GM19324 (cell line): ENCODE measurements at regions not wholly inside any gene's neighbourhood (a gene's known extent, or its start where the extent isn't known, plus 50 kb on each side); places are given as distances from the start of the nearest gene placed in this dataset.

Experiments
- ATAC-seq: cut with Tn5 transposase; IDR thresholded peaks from one replicate; pipeline ENCODE4 v1.9.1; 2021; ENCODE audit warnings: mild to moderate bottlenecking, moderate library complexity; ENCODE audit not compliant: unreplicated experiment, low FRiP score

- ATAC-seq: no peak
Measured at GRCh38 chr10:131802996-131803395, 97.8 kb upstream of the PPP2R2D start.

GRCh38 chr10:131803860-131804425 is 96.9 kb upstream of the PPP2R2D start:
- no peak for ATAC-seq

GRCh38 chr10:131804551-131805295 is 96.1 kb upstream of the PPP2R2D start:
- no peak for ATAC-seq

GRCh38 chr10:131805696-131806095 is 95.1 kb upstream of the PPP2R2D start:
- ATAC-seq: no peak

- no peak for ATAC-seq
Measured at GRCh38 chr10:131806146-131806545, 94.7 kb upstream of the PPP2R2D start.

GRCh38 chr10:131806646-131807317 is 94.0 kb upstream of the PPP2R2D start:
- no peak for ATAC-seq

GRCh38 chr10:131808370-131808930 is 92.4 kb upstream of the PPP2R2D start:
- ATAC-seq: no peak

GRCh38 chr10:131810036-131810804 is 90.6 kb upstream of the PPP2R2D start:
- ATAC-seq: no peak

- ATAC-seq: no peak
Measured at GRCh38 chr10:131810805-131811629, 89.8 kb upstream of the PPP2R2D start.

- ATAC-seq: no peak
Measured at GRCh38 chr10:131811630-131812403, 89.0 kb upstream of the PPP2R2D start.

- no peak for ATAC-seq
Measured at GRCh38 chr10:131812736-131813604, 87.8 kb upstream of the PPP2R2D start.

GRCh38 chr10:131814567-131815265 is 86.1 kb upstream of the PPP2R2D start:
- ATAC-seq: no peak

GRCh38 chr10:131815266-131816156 is 85.3 kb upstream of the PPP2R2D start:
- ATAC-seq: no peak

GRCh38 chr10:131816157-131816775 is 84.5 kb upstream of the PPP2R2D start:
- no peak for ATAC-seq

GRCh38 chr10:131816941-131817700 is 83.7 kb upstream of the PPP2R2D start:
- no peak for ATAC-seq
